ENCODE measurements at regions not wholly inside any gene's neighbourhood (a gene's known extent, or its start where the extent isn't known, plus 50 kb on each side); places are given as distances from the start of the nearest gene placed in this dataset.

- no peak overlapping the region for H3K4me3 Mint-ChIP-seq
- no peak overlapping the region for H3K4me3 ChIP-seq (ENCODE audit: low read length)
- no peaks in the 10 kb centered on the region for H3K27me3 ChIP-seq (ENCODE audit: control insufficient read depth in 1 of 2, insufficient read depth in 2 of 2, low read length in 2 of 2)
- no peaks in the 10 kb centered on the region for H3K4me1 Mint-ChIP-seq (ENCODE audit: low read depth)
- no peak for TF ChIP-seq CTCF (IDR thresholded peaks at IDR 0.05)
- H3K9me3 Mint-ChIP-seq = no peaks in the 10 kb centered on the region
- H3K36me3 ChIP-seq (ENCODE audit: insufficient read depth, low read length) = no peaks in the 10 kb centered on the region
- ChIA-PET CTCF (no interaction called here), POLR2A (no interaction called here)
- no peak overlapping the region for H3K27ac ChIP-seq (ENCODE audit: low read depth in 1 of 2, low read length in 2 of 2)
- no peak for ATAC-seq (ENCODE audit: poor library complexity)
- H3K9me3 ChIP-seq (ENCODE audit: control insufficient read depth in 1 of 2, insufficient read depth in 1 of 2, low read length in 2 of 2) = peaks cover 0 to 5% of the 10 kb centered on the region in 2 experiments
- no peak overlapping the region for H3K27ac Mint-ChIP-seq
- peaks cover 3% of the 10 kb centered on the region for H3K4me1 ChIP-seq (ENCODE audit: insufficient read depth, low read length)
- intact Hi-C loops (cut with DNase I, micrococcal nuclease) = no loop called here
- DNase-seq = no peak
- no peaks in the 10 kb centered on the region for H3K27me3 Mint-ChIP-seq
- H3K36me3 Mint-ChIP-seq (ENCODE audit: low read depth) = peaks cover 5% of the 10 kb centered on the region
Observed at GRCh38 chr14:86050757-86051156, 520.8 kb downstream of the FLRT2 start.

DNA sequence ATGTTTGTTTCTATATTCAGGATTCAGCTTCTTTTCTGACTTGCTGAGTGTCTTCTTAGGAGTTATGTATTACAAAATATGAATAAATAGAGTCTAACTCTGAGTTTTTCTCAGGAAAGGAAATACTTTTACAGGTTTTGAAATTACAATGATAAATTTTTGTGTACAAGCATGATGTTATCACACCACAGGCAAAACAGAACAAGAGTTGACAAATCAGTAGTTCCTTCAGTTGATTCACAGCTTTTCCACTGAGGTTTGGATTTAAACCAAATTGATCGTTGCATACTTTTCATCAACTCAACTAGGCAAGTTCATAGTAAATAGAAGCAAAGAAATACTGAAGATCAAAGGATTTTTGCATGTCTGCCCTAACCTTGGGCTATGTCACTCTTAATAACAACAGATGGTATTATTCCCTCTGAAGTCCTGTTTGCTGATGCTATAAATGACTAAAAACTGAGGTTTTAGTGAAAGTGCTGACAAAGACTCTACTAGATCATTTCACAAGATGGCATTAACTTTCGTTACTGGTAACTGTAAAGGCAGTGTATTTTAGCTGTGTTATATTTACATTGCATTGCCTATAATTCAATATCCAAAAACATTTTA is 520.2 kb downstream of the FLRT2 start:
- Mint-ChIP-seq H3K4me3 (no peak overlapping the region), H3K4me1 (ENCODE audit: low read depth) (no peaks in the 10 kb centered on the region), H3K36me3 (ENCODE audit: low read depth) (peaks cover 5% of the 10 kb centered on the region), H3K27ac (no peak overlapping the region), H3K27me3 (no peaks in the 10 kb centered on the region), H3K9me3 (peaks cover 5% of the 10 kb centered on the region)
- Histone ChIP-seq H3K4me1 (ENCODE audit: insufficient read depth, low read length) (peaks cover 3% of the 10 kb centered on the region), H3K27me3 (ENCODE audit: control insufficient read depth in 1 of 2, insufficient read depth in 2 of 2, low read length in 2 of 2) (no peaks in the 10 kb centered on the region), H3K27ac (ENCODE audit: low read depth in 1 of 2, low read length in 2 of 2) (no peak overlapping the region), H3K4me3 (ENCODE audit: low read length) (no peak overlapping the region), H3K36me3 (ENCODE audit: insufficient read depth, low read length) (no peaks in the 10 kb centered on the region), H3K9me3 (ENCODE audit: control insufficient read depth in 1 of 2, insufficient read depth in 1 of 2, low read length in 2 of 2) (peaks cover 0 to 5% of the 10 kb centered on the region in 2 experiments)
- ChIA-PET CTCF (no interaction called here), POLR2A (no interaction called here)
- intact Hi-C loops (cut with DNase I, micrococcal nuclease) = no loop called here
- TF ChIP-seq CTCF (IDR thresholded peaks at IDR 0.05) = no peak
- ATAC-seq (ENCODE audit: poor library complexity) = no peak
- no peak for DNase-seq

DNA sequence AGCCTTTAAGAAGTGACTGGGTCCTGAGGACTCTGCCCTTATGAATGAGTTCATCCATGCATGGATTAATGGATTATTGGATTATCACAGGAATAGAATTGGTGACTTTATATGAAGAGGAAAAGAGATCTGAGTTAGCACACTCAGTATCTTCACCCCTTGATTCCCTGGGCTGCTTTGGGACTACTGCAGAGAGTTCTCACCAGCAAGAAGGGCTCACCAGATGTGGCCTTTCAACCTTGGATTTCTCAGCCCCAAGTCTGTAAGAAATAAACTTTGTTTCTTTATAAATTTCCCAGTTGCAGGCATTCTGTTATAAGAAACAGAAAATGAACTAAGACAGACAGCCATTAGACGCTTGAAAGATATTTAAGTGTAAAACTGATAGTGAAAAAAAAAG is 509.2 kb downstream of the FLRT2 start:
- ChIA-PET CTCF (no interaction called here), POLR2A (no interaction called here)
- ATAC-seq (ENCODE audit: poor library complexity) (no peak), DNase-seq (no peak)
- H3K27me3 Mint-ChIP-seq = no peaks in the 10 kb centered on the region
- H3K36me3 Mint-ChIP-seq (ENCODE audit: low read depth) = peaks cover 4% of the 10 kb centered on the region
- intact Hi-C loops (cut with DNase I, micrococcal nuclease) = loop anchor here in 1 of 2 experiments (10.0 kb wide), 1 partner anchor 174 kb away; no protein-coding TSS in a partner anchor
- Histone ChIP-seq H3K4me3 (ENCODE audit: low read length) (no peak overlapping the region), H3K9me3 (ENCODE audit: control insufficient read depth in 1 of 2, insufficient read depth in 1 of 2, low read length in 2 of 2) (peaks cover 0 to 3% of the 10 kb centered on the region in 2 experiments), H3K27ac (ENCODE audit: low read depth in 1 of 2, low read length in 2 of 2) (no peak overlapping the region), H3K36me3 (ENCODE audit: insufficient read depth, low read length) (no peaks in the 10 kb centered on the region), H3K4me1 (ENCODE audit: insufficient read depth, low read length) (no peaks in the 10 kb centered on the region), H3K27me3 (ENCODE audit: control insufficient read depth in 1 of 2, insufficient read depth in 2 of 2, low read length in 2 of 2) (no peaks in the 10 kb centered on the region)
- no peak for TF ChIP-seq CTCF (IDR thresholded peaks at IDR 0.05)
- peaks cover 9% of the 10 kb centered on the region for H3K9me3 Mint-ChIP-seq
- no peak overlapping the region for H3K27ac Mint-ChIP-seq
- H3K4me3 Mint-ChIP-seq = no peak overlapping the region
- H3K4me1 Mint-ChIP-seq (ENCODE audit: low read depth) = no peaks in the 10 kb centered on the region
